ENCODE measurements at regions not wholly inside any gene's neighbourhood (a gene's known extent, or its start where the extent isn't known, plus 50 kb on each side); places are given as distances from the start of the nearest gene placed in this dataset.

GRCh38 chr6:1468126-1468525 is 78.8 kb downstream of the FOXF2 start:
- no TSS peak for BruUV-seq (replicated peaks)
- TF ChIP-seq EZH2phosphoT487 (IDR thresholded peaks at IDR 0.05; ENCODE audit: borderline replicate concordance, low read depth, low read length) (no peak), CTCF (conservative IDR thresholded peaks at IDR 0.05; ENCODE audit: low read length) (no peak)
- intact Hi-C loops (cut with micrococcal nuclease; ENCODE audit: unreplicated experiment): no loop called here
- no peak overlapping the region for H3K4me2 ChIP-seq (ENCODE audit: low read length)
- ChIA-PET CTCF (ENCODE audit: unreplicated experiment) (no interaction called here), POLR2A (interaction anchor here (0.7 kb wide), 2 partner anchors 603 to 993 kb away, joined by 3 to 6 read pairs; no protein-coding TSS in a partner anchor)
- H4K20me1 ChIP-seq (ENCODE audit: insufficient read depth, low read length): no peaks in the 10 kb centered on the region
- H3K27ac ChIP-seq (ENCODE audit: low read depth, low read length, poor library complexity, severe bottlenecking): no peak overlapping the region
- no peaks in the 10 kb centered on the region for H3K79me2 ChIP-seq (ENCODE audit: insufficient read depth, low read depth, low read length)
- no peak for DNase-seq (ENCODE audit: low spot score)
- no peaks in the 10 kb centered on the region for H3K9me3 ChIP-seq (ENCODE audit: low read length)
- H3K36me3 ChIP-seq (ENCODE audit: insufficient read depth, low read length): no peaks in the 10 kb centered on the region
- no peak overlapping the region for H2AFZ ChIP-seq (ENCODE audit: low read length)
- H3K9me2 ChIP-seq (ENCODE audit: insufficient read depth, low read length): no peaks in the 10 kb centered on the region
- no peaks in the 10 kb centered on the region for H3K4me1 ChIP-seq (ENCODE audit: insufficient read depth, low read length, poor library complexity, severe bottlenecking)
- H3K4me3 ChIP-seq (ENCODE audit: low read depth, low read length, poor library complexity, severe bottlenecking): no peak overlapping the region

GRCh38 chr6:1470040-1470439 is 80.7 kb downstream of the FOXF2 start:
- Histone ChIP-seq H3K9me2 (ENCODE audit: insufficient read depth, low read length) (no peaks in the 10 kb centered on the region), H3K4me3 (ENCODE audit: low read depth, low read length, poor library complexity, severe bottlenecking) (no peak overlapping the region), H3K9me3 (ENCODE audit: low read length) (no peaks in the 10 kb centered on the region), H3K4me1 (ENCODE audit: insufficient read depth, low read length, poor library complexity, severe bottlenecking) (no peaks in the 10 kb centered on the region), H3K79me2 (ENCODE audit: insufficient read depth, low read depth, low read length) (no peaks in the 10 kb centered on the region), H4K20me1 (ENCODE audit: insufficient read depth, low read length) (no peaks in the 10 kb centered on the region), H3K36me3 (ENCODE audit: insufficient read depth, low read length) (no peaks in the 10 kb centered on the region), H3K4me2 (ENCODE audit: low read length) (no peak overlapping the region), H3K27ac (ENCODE audit: low read depth, low read length, poor library complexity, severe bottlenecking) (no peak overlapping the region), H2AFZ (ENCODE audit: low read length) (no peak overlapping the region)
- intact Hi-C loops (cut with micrococcal nuclease; ENCODE audit: unreplicated experiment): no loop called here
- ChIA-PET CTCF (ENCODE audit: unreplicated experiment) (no interaction called here), POLR2A (no interaction called here)
- TF ChIP-seq EZH2phosphoT487 (IDR thresholded peaks at IDR 0.05; ENCODE audit: borderline replicate concordance, low read depth, low read length): no peak
- TF ChIP-seq CTCF (conservative IDR thresholded peaks at IDR 0.05; ENCODE audit: low read length): no peak
- BruUV-seq (replicated peaks): no TSS peak
- no peak for DNase-seq (ENCODE audit: low spot score)

- POLR2A ChIA-PET: no interaction called here
- Histone ChIP-seq H3K36me3 (ENCODE audit: insufficient read depth, low read length) (no peaks in the 10 kb centered on the region), H3K4me1 (ENCODE audit: insufficient read depth, low read length, poor library complexity, severe bottlenecking) (no peaks in the 10 kb centered on the region)
These were observed 83.3 kb downstream of the FOXF2 start for GRCh38 chr6:1472643-1473042.

More at GRCh38 chr6:1472643-1473042, 83.3 kb downstream of the FOXF2 start:
- no peaks in the 10 kb centered on the region for H4K20me1 ChIP-seq (ENCODE audit: insufficient read depth, low read length)
- H3K4me2 ChIP-seq (ENCODE audit: low read length): no peak overlapping the region
- TF ChIP-seq EZH2phosphoT487 (IDR thresholded peaks at IDR 0.05; ENCODE audit: borderline replicate concordance, low read depth, low read length) (no peak), CTCF (conservative IDR thresholded peaks at IDR 0.05; ENCODE audit: low read length) (no peak)
- intact Hi-C loops (cut with micrococcal nuclease; ENCODE audit: unreplicated experiment): no loop called here
- DNase-seq (ENCODE audit: low spot score): no peak
- no peak overlapping the region for H3K4me3 ChIP-seq (ENCODE audit: low read depth, low read length, poor library complexity, severe bottlenecking)
- CTCF ChIA-PET (ENCODE audit: unreplicated experiment): no interaction called here
- H3K27ac ChIP-seq (ENCODE audit: low read depth, low read length, poor library complexity, severe bottlenecking): no peak overlapping the region
- no peak overlapping the region for H2AFZ ChIP-seq (ENCODE audit: low read length)
- BruUV-seq (replicated peaks): no TSS peak
- H3K79me2 ChIP-seq (ENCODE audit: insufficient read depth, low read depth, low read length): no peaks in the 10 kb centered on the region
- no peaks in the 10 kb centered on the region for H3K9me3 ChIP-seq (ENCODE audit: low read length)
- no peaks in the 10 kb centered on the region for H3K9me2 ChIP-seq (ENCODE audit: insufficient read depth, low read length)
